GM13976 (cell line): ENCODE measurements at regions not wholly inside any gene's neighbourhood (a gene's known extent, or its start where the extent isn't known, plus 50 kb on each side); places are given as distances from the start of the nearest gene placed in this dataset.

Experiments
- DNase-seq: peaks from one replicate; pipeline ENCODE4 v3.0.0; 2012; ENCODE audit warnings: low spot score
- CTCF ChIP-seq: IDR thresholded peaks from 2 replicates; pipeline ENCODE4 v1.5.1; 2012; ENCODE audit warnings: borderline replicate concordance, mild to moderate bottlenecking; ENCODE audit not compliant: insufficient read depth; ENCODE audit errors: extremely low read depth, missing control alignments, control extremely low read depth
- in situ Hi-C: fragments of 300-500 bp; cut with MboI; formaldehyde crosslinking; loops from one replicate; pipeline ENCODE4 v1.12.0; 2022; ENCODE audit warnings: low sequenced_read_pairs, mixed read lengths, inconsistent platforms; ENCODE audit not compliant: unreplicated experiment

- in situ Hi-C loops: no loop called here
- no peak for TF ChIP-seq CTCF
Observed at GRCh38 chr2:8086796-8087479, 594.9 kb upstream of the ID2 start.

GRCh38 chr2:8087480-8087840 lies 594.4 kb upstream of the ID2 start:
- TF ChIP-seq CTCF: no peak
- no peak for DNase-seq
- in situ Hi-C loops: no loop called here

More at GRCh38 chr2:8086796-8087479, 594.9 kb upstream of the ID2 start:
- no peak for DNase-seq

GRCh38 chr2:8088810-8089209 lies 593.0 kb upstream of the ID2 start:
- in situ Hi-C loops: no loop called here
- no peak for TF ChIP-seq CTCF
- no peak for DNase-seq

- in situ Hi-C loops: no loop called here
- DNase-seq: no peak
- TF ChIP-seq CTCF: no peak
Observed at GRCh38 chr2:8089596-8089995, 592.3 kb upstream of the ID2 start.

- in situ Hi-C loops: no loop called here
- no peak for DNase-seq
- no peak for TF ChIP-seq CTCF
Observed at GRCh38 chr2:8090748-8091700, 590.8 kb upstream of the ID2 start.

GRCh38 chr2:8094526-8094925 lies 587.3 kb upstream of the ID2 start:
- in situ Hi-C loops: no loop called here
- DNase-seq: no peak
- TF ChIP-seq CTCF: no peak
